Uterus (tissue), 3 donors: ENCODE measurements at regions not wholly inside any gene's neighbourhood (a gene's known extent, or its start where the extent isn't known, plus 50 kb on each side); places are given as distances from the start of the nearest gene placed in this dataset.

ENCODE experiments used
- DNase-seq, 2 donors: peaks; one replicate each; pipeline ENCODE4 v3.0.0-alpha.2; 2019 to 2020
- H3K27ac ChIP-seq, 2 donors: fragments of 200-600 bp; sonication (generic); 1 replicate in 1 of 2; 2 replicates in 1 of 2; pipeline ENCODE4 v1.5.1; 2016 to 2018
- H3K27me3 ChIP-seq, 2 donors: fragments of 200-600 bp; sonication (generic); one replicate each; pipeline ENCODE4 v1.5.1; 2018 to 2019; ENCODE audit warnings: control low read depth in 1 of 2
- H3K36me3 ChIP-seq, 2 donors: fragments of 200-600 bp; sonication (generic); one replicate each; pipeline ENCODE4 v1.5.1; 2019; ENCODE audit warnings: control low read depth in 1 of 2
- H3K4me1 ChIP-seq, 2 donors: fragments of 200-600 bp; sonication (generic); one replicate each; pipeline ENCODE4 v1.5.1; 2018 to 2019; ENCODE audit warnings: control low read depth in 1 of 2
- H3K4me3 ChIP-seq, 2 donors: fragments of 200-600 bp; sonication (generic); 1 replicate in 1 of 2; 2 replicates in 1 of 2; pipeline ENCODE4 v1.5.1; 2018 to 2019; ENCODE audit warnings: mild to moderate bottlenecking in 1 of 2
- H3K9me3 ChIP-seq, 2 donors: fragments of 200-600 bp; sonication (generic); one replicate each; pipeline ENCODE4 v1.5.1; 2019; ENCODE audit warnings: control low read depth in 1 of 2
- POLR2A ChIP-seq, 2 donors: fragments of 450-650 bp; IDR thresholded peaks; one replicate each; pipeline ENCODE4 v1.6.1; 2016; ENCODE audit warnings: antibody characterized with exemption in 2 of 2, mild to moderate bottlenecking in 1 of 2, moderate library complexity in 1 of 2
- intact Hi-C: fragments of 100-400 bp; cut with DNase I; formaldehyde crosslinking; loops from one replicate; pipeline ENCODE4 v1.15.1; 2023; ENCODE audit warnings: low total_unique reads
- TF ChIP-seq, protein P1 (sequence below), 4 experiments: fragments of 200-600 bp in 2 of 4; fragments of 450-650 bp in 2 of 4; sonication (generic) in 2 of 4; IDR thresholded peaks; one replicate each; pipeline ENCODE4 v1.5.1; 2016 to 2019; ENCODE audit warnings: antibody characterized with exemption in 4 of 4, mild to moderate bottlenecking in 2 of 4, moderate library complexity in 1 of 4
- donor health status: DM: yes; HTN: yes; CAD: no.

DNA sequence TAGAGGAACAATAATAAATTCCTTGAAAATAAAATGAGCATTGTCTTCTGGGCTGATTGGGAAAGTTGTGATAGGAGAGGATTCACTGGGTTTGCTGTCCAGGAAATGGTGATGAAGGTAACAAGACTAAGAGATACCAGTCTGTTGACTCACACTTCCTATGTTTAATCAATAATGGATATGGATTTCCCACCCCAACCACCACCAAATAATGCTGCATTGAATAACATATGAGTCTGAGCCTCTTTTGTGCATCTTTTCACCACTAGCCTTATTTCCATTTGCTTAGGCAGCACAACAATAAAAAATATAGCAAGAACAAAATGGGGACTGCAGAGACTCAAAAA is 120.2 kb upstream of the NFIB start:
- Histone ChIP-seq H3K4me3 (no peak overlapping the region), H3K36me3 (no peaks in the 10 kb centered on the region), H3K27me3 (no peaks in the 10 kb centered on the region), H3K4me1 (no peaks in the 10 kb centered on the region), H3K27ac (peak overlapping the region in 1 of 2 donors; percentile 40), H3K9me3 (no peaks in the 10 kb centered on the region)
- no peak for TF ChIP-seq POLR2A (IDR thresholded peaks at IDR 0.05)
- TF ChIP-seq, protein P1, sequence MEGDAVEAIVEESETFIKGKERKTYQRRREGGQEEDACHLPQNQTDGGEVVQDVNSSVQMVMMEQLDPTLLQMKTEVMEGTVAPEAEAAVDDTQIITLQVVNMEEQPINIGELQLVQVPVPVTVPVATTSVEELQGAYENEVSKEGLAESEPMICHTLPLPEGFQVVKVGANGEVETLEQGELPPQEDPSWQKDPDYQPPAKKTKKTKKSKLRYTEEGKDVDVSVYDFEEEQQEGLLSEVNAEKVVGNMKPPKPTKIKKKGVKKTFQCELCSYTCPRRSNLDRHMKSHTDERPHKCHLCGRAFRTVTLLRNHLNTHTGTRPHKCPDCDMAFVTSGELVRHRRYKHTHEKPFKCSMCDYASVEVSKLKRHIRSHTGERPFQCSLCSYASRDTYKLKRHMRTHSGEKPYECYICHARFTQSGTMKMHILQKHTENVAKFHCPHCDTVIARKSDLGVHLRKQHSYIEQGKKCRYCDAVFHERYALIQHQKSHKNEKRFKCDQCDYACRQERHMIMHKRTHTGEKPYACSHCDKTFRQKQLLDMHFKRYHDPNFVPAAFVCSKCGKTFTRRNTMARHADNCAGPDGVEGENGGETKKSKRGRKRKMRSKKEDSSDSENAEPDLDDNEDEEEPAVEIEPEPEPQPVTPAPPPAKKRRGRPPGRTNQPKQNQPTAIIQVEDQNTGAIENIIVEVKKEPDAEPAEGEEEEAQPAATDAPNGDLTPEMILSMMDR (IDR thresholded peaks at IDR 0.05): no peak
- intact Hi-C loops: no loop called here
- no peak for DNase-seq

DNA sequence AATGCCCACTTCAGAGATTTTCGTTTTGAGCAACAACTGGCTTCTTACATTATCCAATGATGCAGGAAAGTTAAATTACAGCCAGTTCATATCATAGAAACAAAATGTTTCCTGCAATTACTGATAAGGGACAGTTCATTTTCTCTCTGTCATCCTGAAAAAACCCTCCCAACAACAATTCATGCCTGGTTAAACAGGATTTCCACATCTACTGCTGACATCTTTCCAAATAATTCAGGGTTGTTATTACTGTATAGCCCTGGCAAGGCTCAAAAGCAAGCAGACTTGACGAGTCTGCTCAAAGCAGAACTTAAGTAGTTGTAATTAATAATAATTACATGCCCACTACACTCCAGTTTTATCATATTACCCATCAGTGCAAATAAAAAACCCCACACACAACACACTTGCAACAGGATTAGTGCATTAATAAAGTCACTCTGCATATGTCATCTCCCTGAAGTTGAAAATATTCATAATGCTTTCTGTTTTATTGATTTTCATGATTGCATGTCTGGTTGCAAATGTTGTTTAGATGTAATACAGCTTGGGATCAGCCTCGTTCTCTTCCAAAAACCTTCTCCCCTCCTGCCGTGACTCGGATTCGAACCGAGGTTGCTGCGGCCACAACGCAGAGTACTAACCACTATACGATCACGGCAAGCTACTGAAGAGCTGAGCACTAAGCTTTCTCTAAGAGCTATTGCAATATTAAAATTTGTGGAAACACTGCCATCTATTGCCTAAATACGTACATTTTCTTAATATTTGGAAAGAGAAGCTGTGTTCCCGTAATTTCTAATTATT is 119.6 kb upstream of the NFIB start:
- peak overlapping the region in 1 of 2 donors; percentile 40 for H3K27ac ChIP-seq
- DNase-seq: peak; percentile 22 to 44
- H3K36me3 ChIP-seq: no peaks in the 10 kb centered on the region
- intact Hi-C loops: no loop called here
- H3K4me1 ChIP-seq: no peaks in the 10 kb centered on the region
- H3K4me3 ChIP-seq: no peak overlapping the region
- TF ChIP-seq, protein P1 (IDR thresholded peaks at IDR 0.05): peak in 3 of 4 experiments; percentile 32 to 43 (median 41)
- no peak for TF ChIP-seq POLR2A (IDR thresholded peaks at IDR 0.05)
- H3K9me3 ChIP-seq: no peaks in the 10 kb centered on the region
- no peaks in the 10 kb centered on the region for H3K27me3 ChIP-seq

DNA sequence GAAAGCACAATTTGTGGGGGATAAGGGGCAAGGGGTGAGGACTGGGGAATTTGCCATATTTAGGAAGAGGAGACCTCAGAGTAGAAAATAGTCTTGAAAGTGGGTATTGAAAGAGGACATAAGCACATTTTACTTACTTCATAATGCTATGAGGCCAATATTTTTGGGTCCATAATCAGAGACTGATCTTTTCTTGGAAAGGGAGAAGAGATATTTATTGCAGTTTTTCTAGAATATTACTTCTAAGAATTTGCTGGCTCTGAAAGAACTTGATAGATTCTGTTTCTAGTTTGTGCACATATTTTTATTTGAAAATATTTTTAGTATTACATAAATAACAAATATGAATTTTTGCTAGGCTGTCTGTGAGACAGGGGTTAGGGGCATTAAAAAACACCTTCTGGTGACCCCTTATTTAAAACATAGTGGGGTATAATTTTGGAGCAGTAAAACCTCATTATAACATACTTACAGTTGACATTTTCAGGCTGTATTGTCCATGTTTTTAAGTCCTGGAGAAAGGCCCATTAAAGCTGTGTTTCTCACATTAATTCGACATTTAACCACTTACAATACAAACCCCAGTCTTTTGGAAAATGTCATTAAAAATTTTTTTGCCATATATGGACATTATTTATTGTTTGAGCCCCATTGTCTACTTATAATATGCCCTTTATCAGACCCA is 118.9 kb upstream of the NFIB start:
- DNase-seq: no peak
- Histone ChIP-seq H3K4me1 (no peaks in the 10 kb centered on the region), H3K27me3 (no peaks in the 10 kb centered on the region), H3K4me3 (no peak overlapping the region), H3K27ac (no peak overlapping the region), H3K9me3 (no peaks in the 10 kb centered on the region), H3K36me3 (no peaks in the 10 kb centered on the region)
- intact Hi-C loops: no loop called here
- TF ChIP-seq, protein P1 (IDR thresholded peaks at IDR 0.05): no peak
- no peak for TF ChIP-seq POLR2A (IDR thresholded peaks at IDR 0.05)

DNA sequence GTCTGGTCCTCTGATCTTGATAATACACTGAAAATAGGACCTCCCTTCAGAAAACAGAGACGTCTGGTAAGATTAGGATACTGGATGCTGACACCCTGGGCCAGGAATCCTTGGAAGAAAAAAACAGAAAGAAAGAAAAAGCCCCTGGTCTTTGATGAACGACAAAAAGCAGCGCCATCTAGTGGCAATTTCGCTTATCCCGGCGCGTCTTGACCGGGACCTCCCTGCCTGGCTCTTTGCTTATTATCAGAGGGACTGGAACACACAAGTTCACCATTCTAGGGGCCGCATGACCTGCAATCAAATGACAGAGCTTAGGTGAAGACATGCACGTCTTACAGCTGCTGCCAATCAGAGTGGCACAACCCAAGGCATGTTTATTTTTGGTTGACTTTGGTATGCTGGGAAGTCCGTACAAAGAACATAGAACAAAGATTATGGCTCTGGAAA is 114.9 kb upstream of the NFIB start:
- H3K9me3 ChIP-seq: no peaks in the 10 kb centered on the region
- H3K4me1 ChIP-seq: no peaks in the 10 kb centered on the region
- no peak overlapping the region for H3K4me3 ChIP-seq
- H3K27ac ChIP-seq: no peak overlapping the region
- H3K36me3 ChIP-seq: no peaks in the 10 kb centered on the region
- no peaks in the 10 kb centered on the region for H3K27me3 ChIP-seq
- TF ChIP-seq, protein P1 (IDR thresholded peaks at IDR 0.05): peak; percentile 42 to 72 (median 53)
- TF ChIP-seq POLR2A (IDR thresholded peaks at IDR 0.05): no peak
- intact Hi-C loops: no loop called here
- peak; percentile 60 to 70 for DNase-seq

GRCh38 chr9:14427419-14427818 is 113.5 kb upstream of the NFIB start:
- Histone ChIP-seq H3K9me3 (no peaks in the 10 kb centered on the region), H3K4me1 (no peaks in the 10 kb centered on the region), H3K27me3 (no peaks in the 10 kb centered on the region), H3K36me3 (no peaks in the 10 kb centered on the region), H3K4me3 (no peak overlapping the region), H3K27ac (no peak overlapping the region)
- intact Hi-C loops: no loop called here
- no peak for DNase-seq
- TF ChIP-seq POLR2A (IDR thresholded peaks at IDR 0.05): no peak
- TF ChIP-seq, protein P1 (IDR thresholded peaks at IDR 0.05): no peak
